ENCODE measurements at regions not wholly inside any gene's neighbourhood (a gene's known extent, or its start where the extent isn't known, plus 50 kb on each side); places are given as distances from the start of the nearest gene placed in this dataset.

GRCh38 chr2:144071461-144071860, 448.5 kb downstream of the ZEB2 start:
- no peak for ATAC-seq
- TF ChIP-seq OSR1 (CRISPR knock-in tag; IDR thresholded peaks at IDR 0.05) (no peak), TOX (CRISPR knock-in tag; IDR thresholded peaks at IDR 0.05; ENCODE audit: borderline replicate concordance) (no peak), POU6F1 (CRISPR knock-in tag; IDR thresholded peaks at IDR 0.05; ENCODE audit: borderline replicate concordance, low read depth) (no peak), ESRRG (CRISPR knock-in tag; IDR thresholded peaks at IDR 0.05) (no peak), ZC3H10 (CRISPR knock-in tag; IDR thresholded peaks at IDR 0.05) (no peak), CSDC2 (CRISPR knock-in tag; IDR thresholded peaks at IDR 0.05) (no peak), CREB5 (CRISPR knock-in tag; IDR thresholded peaks at IDR 0.05; ENCODE audit: low read depth) (no peak), ARNTL (CRISPR knock-in tag; IDR thresholded peaks at IDR 0.05; ENCODE audit: borderline replicate concordance, low read depth) (no peak), SNAI2 (CRISPR knock-in tag; IDR thresholded peaks at IDR 0.05) (no peak), GLIS3 (CRISPR knock-in tag; IDR thresholded peaks at IDR 0.05) (no peak), PATZ1 (CRISPR knock-in tag; IDR thresholded peaks at IDR 0.05; ENCODE audit: borderline replicate concordance) (no peak), BACH2 (CRISPR knock-in tag; IDR thresholded peaks at IDR 0.05; ENCODE audit: borderline replicate concordance) (no peak), ZNF70 (CRISPR knock-in tag; IDR thresholded peaks at IDR 0.05) (no peak), TCF4 (CRISPR knock-in tag; IDR thresholded peaks at IDR 0.05; ENCODE audit: borderline replicate concordance) (no peak), RARB (CRISPR knock-in tag; IDR thresholded peaks at IDR 0.05) (no peak), ZFP30 (CRISPR knock-in tag; IDR thresholded peaks at IDR 0.05) (no peak)

GRCh38 chr2:144067506-144067905, 452.4 kb downstream of the ZEB2 start:
- no peak for TF ChIP-seq POU6F1 (CRISPR knock-in tag; IDR thresholded peaks at IDR 0.05; ENCODE audit: borderline replicate concordance, low read depth)
- TF ChIP-seq ZNF8 (CRISPR knock-in tag; IDR thresholded peaks at IDR 0.05), result no peak
- no peak for TF ChIP-seq BACH2 (CRISPR knock-in tag; IDR thresholded peaks at IDR 0.05; ENCODE audit: borderline replicate concordance)
- no peak for TF ChIP-seq ZNF565 (CRISPR knock-in tag; conservative IDR thresholded peaks at IDR 0.05; ENCODE audit: low read depth)
- TF ChIP-seq PPARA (CRISPR knock-in tag; IDR thresholded peaks at IDR 0.05; ENCODE audit: borderline replicate concordance), result no peak
- TF ChIP-seq GLIS3 (CRISPR knock-in tag; IDR thresholded peaks at IDR 0.05), result no peak
- TF ChIP-seq ZC3H10 (CRISPR knock-in tag; IDR thresholded peaks at IDR 0.05), result no peak
- no peak for TF ChIP-seq TCF4 (CRISPR knock-in tag; IDR thresholded peaks at IDR 0.05; ENCODE audit: borderline replicate concordance)
- TF ChIP-seq SNAI2 (CRISPR knock-in tag; IDR thresholded peaks at IDR 0.05), result no peak
- TF ChIP-seq ESRRG (CRISPR knock-in tag; IDR thresholded peaks at IDR 0.05), result no peak
- TF ChIP-seq TOX (CRISPR knock-in tag; IDR thresholded peaks at IDR 0.05; ENCODE audit: borderline replicate concordance), result no peak
- ATAC-seq, result no peak

- no peak for ATAC-seq
- TF ChIP-seq ZNF70 (CRISPR knock-in tag; IDR thresholded peaks at IDR 0.05) (no peak), TSHZ2 (CRISPR knock-in tag; IDR thresholded peaks at IDR 0.05) (no peak), POU6F1 (CRISPR knock-in tag; IDR thresholded peaks at IDR 0.05; ENCODE audit: borderline replicate concordance, low read depth) (no peak), PATZ1 (CRISPR knock-in tag; IDR thresholded peaks at IDR 0.05; ENCODE audit: borderline replicate concordance) (no peak), SNAI2 (CRISPR knock-in tag; IDR thresholded peaks at IDR 0.05) (no peak), ZNF565 (CRISPR knock-in tag; conservative IDR thresholded peaks at IDR 0.05; ENCODE audit: low read depth) (no peak), ZC3H10 (CRISPR knock-in tag; IDR thresholded peaks at IDR 0.05) (no peak), CSRNP3 (CRISPR knock-in tag; IDR thresholded peaks at IDR 0.05) (no peak), ESRRG (CRISPR knock-in tag; IDR thresholded peaks at IDR 0.05) (no peak), TOX (CRISPR knock-in tag; IDR thresholded peaks at IDR 0.05; ENCODE audit: borderline replicate concordance) (no peak), BACH2 (CRISPR knock-in tag; IDR thresholded peaks at IDR 0.05; ENCODE audit: borderline replicate concordance) (no peak), RARB (CRISPR knock-in tag; IDR thresholded peaks at IDR 0.05) (no peak), TCF4 (CRISPR knock-in tag; IDR thresholded peaks at IDR 0.05; ENCODE audit: borderline replicate concordance) (no peak), ZNF8 (CRISPR knock-in tag; IDR thresholded peaks at IDR 0.05) (no peak)
Measured at GRCh38 chr2:144063602-144064001, 456.3 kb downstream of the ZEB2 start.
